Endothelial cell of umbilical vein (primary cell): ENCODE measurements at regions not wholly inside any gene's neighbourhood (a gene's known extent, or its start where the extent isn't known, plus 50 kb on each side); places are given as distances from the start of the nearest gene placed in this dataset.

Source experiments
- BruUV-seq: library from RNA; stranded (reverse); fragments of 400-500 nt; replicated peaks from 2 replicates; lab custom pipeline; 2021; lab: Mats Ljungman, UMichigan
- CTCF ChIA-PET: fragments of 300-600, 350-600 bp; sonication (Branson Sonifier 250); formaldehyde crosslinking; loops from one replicate; lab custom pipeline; 2021; ENCODE audit warnings: antibody characterized with exemption, inconsistent platforms; lab: Charles Lee
- POLR2A ChIA-PET: fragments of 300-600, 350-600 bp; sonication (Branson Sonifier 250); formaldehyde crosslinking; loops from one replicate; lab custom pipeline; 2021; ENCODE audit warnings: antibody characterized with exemption, inconsistent platforms; lab: Charles Lee
- DNase-seq: peaks from one replicate; pipeline ENCODE4 v3.0.0-alpha.2; 2011; ENCODE audit warnings: low read depth, low spot score
- FAIRE-seq: peaks from 2 replicates; lab custom pipeline; 2011; peaks lifted over from hg19 to GRCh38; lab: Jason Lieb, UNC
- H2AFZ ChIP-seq: 2 replicates; pipeline ENCODE4 v1.6.0; 2012; ENCODE audit warnings: low read depth, low read length, control low read depth, inconsistent platforms
- H3K27ac ChIP-seq: 2 replicates; pipeline ENCODE4 v1.5.1; 2011; ENCODE audit warnings: low read depth, mild to moderate bottlenecking, control low read depth, low read length, moderate library complexity; ENCODE audit not compliant: insufficient read depth
- H3K27me3 ChIP-seq, 2 experiments: 2 replicates each; pipeline versions ENCODE4 v1.6.0 to v1.6.1; 2011; ENCODE audit warnings: low read length in 2 of 2, mixed read lengths in 1 of 2; ENCODE audit not compliant: control insufficient read depth in 2 of 2, insufficient read depth in 2 of 2
- H3K36me3 ChIP-seq, 2 experiments: 2 replicates in 1 of 2; 3 replicates in 1 of 2; pipeline ENCODE4 v1.5.1; 2011; ENCODE audit warnings: low read length in 2 of 2, mild to moderate bottlenecking in 1 of 2, moderate library complexity in 1 of 2; ENCODE audit not compliant: control insufficient read depth in 2 of 2, insufficient read depth in 2 of 2; ENCODE audit errors: extremely low read depth in 1 of 2
- H3K4me1 ChIP-seq: 3 replicates; pipeline ENCODE4 v1.5.1; 2011; ENCODE audit warnings: mild to moderate bottlenecking, low read length; ENCODE audit not compliant: control insufficient read depth, insufficient read depth; ENCODE audit errors: extremely low read depth
- H3K4me2 ChIP-seq: 2 replicates; pipeline ENCODE4 v1.6.1; 2011; ENCODE audit warnings: low read length, control low read depth, mixed read lengths; ENCODE audit not compliant: insufficient read depth
- H3K4me3 ChIP-seq, 3 experiments: fragments of 200-600 bp in 1 of 3; sonication (generic), shearing (Covaris generic) in 1 of 3; replicated peaks in 1 of 3; 2 replicates each; pipeline ENCODE4 v1.5.1; 2011 to 2016; ENCODE audit warnings: control low read depth in 3 of 3, low read length in 3 of 3, mild to moderate bottlenecking in 2 of 3, inconsistent platforms in 1 of 3, low read depth in 1 of 3, moderate library complexity in 1 of 3; ENCODE audit not compliant: insufficient read depth in 1 of 3
- H3K79me2 ChIP-seq: 2 replicates; pipeline ENCODE4 v1.6.0; 2012; ENCODE audit warnings: low read length, inconsistent platforms; ENCODE audit not compliant: control insufficient read depth, insufficient read depth
- H3K9ac ChIP-seq: replicated peaks from 2 replicates; pipeline ENCODE3; 2011; ENCODE audit warnings: low read length, control low read depth; ENCODE audit not compliant: insufficient read depth; ENCODE audit errors: extremely low read depth
- H3K9me1 ChIP-seq: replicated peaks from 3 replicates; pipeline ENCODE4 v1.6.0; 2011; ENCODE audit warnings: mild to moderate bottlenecking, low read length; ENCODE audit not compliant: control insufficient read depth, insufficient read depth; ENCODE audit errors: extremely low read depth
- H3K9me3 ChIP-seq: replicated peaks from 2 replicates; pipeline ENCODE4 v1.5.1; 2012; ENCODE audit warnings: low read length, inconsistent platforms; ENCODE audit not compliant: control insufficient read depth, insufficient read depth
- H4K20me1 ChIP-seq: replicated peaks from 2 replicates; pipeline ENCODE3; 2011; ENCODE audit warnings: mild to moderate bottlenecking, low read length; ENCODE audit not compliant: control insufficient read depth, insufficient read depth; ENCODE audit errors: extremely low read depth
- CTCF ChIP-seq, 2 donors: IDR thresholded peaks; 1 replicate in 1 of 2; 2 replicates in 1 of 2; pipeline ENCODE4 v1.5.1; 2011; ENCODE audit warnings: low read length in 2 of 2, mild to moderate bottlenecking in 2 of 2, moderate library complexity in 2 of 2, control low read depth in 1 of 2, inconsistent platforms in 1 of 2, low read depth in 1 of 2; ENCODE audit not compliant: insufficient read depth in 1 of 2; ENCODE audit errors: extremely low read depth in 1 of 2
- EZH2 ChIP-seq: IDR thresholded peaks from 2 replicates; pipeline ENCODE4 v1.6.1; 2012; ENCODE audit warnings: borderline replicate concordance, low read depth, mild to moderate bottlenecking, moderate library complexity, low read length, inconsistent platforms; ENCODE audit not compliant: severe bottlenecking
- FOS ChIP-seq: IDR thresholded peaks from 2 replicates; pipeline ENCODE4 v1.6.1; 2011; ENCODE audit warnings: mild to moderate bottlenecking, low read length, moderate library complexity, borderline replicate concordance; ENCODE audit not compliant: insufficient read depth
- GATA2 ChIP-seq: IDR thresholded peaks from 2 replicates; pipeline ENCODE4 v1.7.0; 2011; ENCODE audit warnings: low read depth, mild to moderate bottlenecking, moderate library complexity, mixed read lengths, low read length; ENCODE audit not compliant: insufficient read length, insufficient read depth
- JUN ChIP-seq: IDR thresholded peaks from 2 replicates; pipeline ENCODE4 v1.6.1; 2011; ENCODE audit warnings: borderline replicate concordance, low read depth; ENCODE audit not compliant: insufficient read length, insufficient read depth
- MAX ChIP-seq: IDR thresholded peaks from 2 replicates; pipeline ENCODE4 v1.6.1; 2011; ENCODE audit not compliant: insufficient read depth, insufficient read length
- MYC ChIP-seq: IDR thresholded peaks from one replicate; pipeline ENCODE4 v1.6.1; 2011; ENCODE audit warnings: mild to moderate bottlenecking, low read depth, low read length
- POLR2A ChIP-seq: IDR thresholded peaks from 2 replicates; pipeline ENCODE4 v1.6.1; 2012; ENCODE audit warnings: low read depth, mild to moderate bottlenecking, control low read depth, low read length
- POLR2AphosphoS5 ChIP-seq: IDR thresholded peaks from 2 replicates; pipeline ENCODE4 v1.6.1; 2012; ENCODE audit warnings: low read depth, mild to moderate bottlenecking, control low read depth, low read length, moderate library complexity; ENCODE audit not compliant: insufficient read depth
- dilution Hi-C: fragments of 300-500 bp; cut with MboI; formaldehyde crosslinking; loops from one replicate; pipeline ENCODE4 v1.15.0; 2019; ENCODE audit warnings: low sequenced_read_pairs; ENCODE audit not compliant: extremely low pct_ligation_motif_present
- intact Hi-C: fragments of 100-400 bp; cut with micrococcal nuclease; formaldehyde crosslinking; loops from one replicate; pipeline ENCODE4 v1.10.0; 2022

GRCh38 chr1:87939444-87939843 lies 610.8 kb downstream of the LMO4 start:
- CTCF ChIA-PET: no interaction called here
- no peaks in the 10 kb centered on the region for H3K9me1 ChIP-seq

More at GRCh38 chr1:87939444-87939843, 610.8 kb downstream of the LMO4 start:
- BruUV-seq: no TSS peak
- H3K79me2 ChIP-seq: no peaks in the 10 kb centered on the region
- no peak overlapping the region for H3K4me3 ChIP-seq
- FAIRE-seq (no peak), DNase-seq (no peak)
- intact Hi-C loops: no loop called here
- no peaks in the 10 kb centered on the region for H3K9me3 ChIP-seq
- H4K20me1 ChIP-seq: no peaks in the 10 kb centered on the region
- H3K4me1 ChIP-seq: no peaks in the 10 kb centered on the region
- H3K4me2 ChIP-seq: no peak overlapping the region
- no peak overlapping the region for H3K9ac ChIP-seq
- dilution Hi-C loops: no loop called here
- no peaks in the 10 kb centered on the region for H3K36me3 ChIP-seq
- H2AFZ ChIP-seq: no peak overlapping the region
- H3K27ac ChIP-seq: no peak overlapping the region
- H3K27me3 ChIP-seq: peaks cover 0 to 4% of the 10 kb centered on the region in 2 experiments
- POLR2A ChIA-PET: no interaction called here
- no peak for TF ChIP-seq FOS
- TF ChIP-seq POLR2AphosphoS5: no peak
- TF ChIP-seq POLR2A: no peak
- TF ChIP-seq GATA2: no peak
- no peak for TF ChIP-seq EZH2
- TF ChIP-seq CTCF (IDR thresholded peaks at IDR 0.05; ENCODE audit: extremely low read depth in 1 of 2, insufficient read depth in 1 of 2, low read depth in 1 of 2, low read length in 2 of 2): no peak
- TF ChIP-seq MAX: no peak
- no peak for TF ChIP-seq JUN
- TF ChIP-seq MYC: no peak
